KMS-11 (cell line): ENCODE measurements at regions not wholly inside any gene's neighbourhood (a gene's known extent, or its start where the extent isn't known, plus 50 kb on each side); places are given as distances from the start of the nearest gene placed in this dataset.

Experiments
- H2AFZ ChIP-seq: fragments of 200-600 bp; sonication (generic); 2 replicates; pipeline ENCODE4 v1.6.1; 2016; ENCODE audit warnings: antibody characterized with exemption, mixed run types, low read depth
- H3K27ac ChIP-seq: fragments of 200-600 bp; sonication (generic); 2 replicates; pipeline ENCODE4 v1.6.1; 2016; ENCODE audit warnings: mild to moderate bottlenecking, mixed run types
- H3K27me3 ChIP-seq: fragments of 200-600 bp; sonication (generic); 2 replicates; pipeline ENCODE4 v1.6.1; 2017; ENCODE audit warnings: mild to moderate bottlenecking, low read depth, mixed run types, moderate library complexity; ENCODE audit not compliant: insufficient read depth
- H3K36me3 ChIP-seq: fragments of 200-600 bp; sonication (generic); 2 replicates; pipeline ENCODE4 v1.6.1; 2017; ENCODE audit warnings: mild to moderate bottlenecking, mixed run types; ENCODE audit not compliant: insufficient read depth
- H3K4me1 ChIP-seq: fragments of 200-600 bp; sonication (generic); 2 replicates; pipeline ENCODE4 v1.6.1; 2016; ENCODE audit warnings: mild to moderate bottlenecking, low read depth, mixed run types; ENCODE audit not compliant: poor library complexity, severe bottlenecking
- H3K4me2 ChIP-seq: fragments of 200-600 bp; sonication (generic); 2 replicates; pipeline ENCODE4 v1.7.0; 2016; ENCODE audit warnings: mild to moderate bottlenecking, mixed run types
- H3K4me3 ChIP-seq: fragments of 200-600 bp; sonication (generic); IDR thresholded peaks from 2 replicates; pipeline ENCODE4 v1.6.1; 2017; ENCODE audit warnings: low read depth, low read length, mixed read lengths; ENCODE audit not compliant: insufficient read depth
- H3K79me2 ChIP-seq: fragments of 200-600 bp; sonication (generic); 2 replicates; pipeline ENCODE4 v1.6.1; 2016; ENCODE audit warnings: low read depth, mixed run types; ENCODE audit not compliant: insufficient read depth
- H3K9ac ChIP-seq: fragments of 200-600 bp; sonication (generic); 2 replicates; pipeline ENCODE4 v1.6.1; 2016; ENCODE audit warnings: mild to moderate bottlenecking, mixed run types
- H4K20me1 ChIP-seq: fragments of 200-600 bp; sonication (generic); 2 replicates; pipeline ENCODE4 v1.6.1; 2016; ENCODE audit warnings: mild to moderate bottlenecking, mixed run types; ENCODE audit not compliant: insufficient read depth
- TF ChIP-seq, protein P1 (sequence below): fragments of 200-600 bp; sonication (generic); conservative IDR thresholded peaks from 2 replicates; pipeline ENCODE4 v1.6.1; 2017; ENCODE audit warnings: low read depth, mild to moderate bottlenecking, antibody characterized with exemption, low read length, moderate library complexity, mixed read lengths

DNA sequence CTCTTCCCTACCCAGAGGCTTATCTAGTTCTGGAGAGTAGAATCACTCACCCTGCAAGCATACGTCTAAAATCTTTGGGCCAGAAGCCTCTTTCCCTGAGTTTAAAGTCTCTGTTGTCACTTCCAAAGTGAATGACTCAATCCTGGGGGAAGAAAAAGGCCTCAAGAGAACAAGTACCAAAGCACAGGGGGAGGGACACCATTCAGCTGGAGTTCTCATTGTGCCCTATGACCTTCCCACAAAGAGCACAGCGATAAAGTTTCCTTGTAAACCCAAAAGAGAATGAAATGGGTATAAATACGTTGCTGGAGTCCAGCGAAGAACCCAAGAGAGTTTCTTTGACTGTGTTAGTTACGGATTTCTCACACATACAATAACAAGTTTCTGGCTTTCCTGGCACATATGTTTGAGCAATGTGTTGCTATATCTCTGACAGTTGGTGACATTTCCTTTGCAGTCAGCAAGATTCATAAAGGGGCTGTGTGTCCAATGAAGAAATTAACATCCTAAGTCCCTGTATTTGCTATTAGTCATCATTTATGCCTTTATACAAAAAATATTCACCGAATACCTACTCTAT, 107.3 kb upstream of the PTPRG start:
- no peaks in the 10 kb centered on the region for H3K79me2 ChIP-seq
- H3K36me3 ChIP-seq, result no peaks in the 10 kb centered on the region
- H4K20me1 ChIP-seq, result no peaks in the 10 kb centered on the region
- no peak overlapping the region for H2AFZ ChIP-seq
- H3K27me3 ChIP-seq, result no peaks in the 10 kb centered on the region
- TF ChIP-seq, protein P1, sequence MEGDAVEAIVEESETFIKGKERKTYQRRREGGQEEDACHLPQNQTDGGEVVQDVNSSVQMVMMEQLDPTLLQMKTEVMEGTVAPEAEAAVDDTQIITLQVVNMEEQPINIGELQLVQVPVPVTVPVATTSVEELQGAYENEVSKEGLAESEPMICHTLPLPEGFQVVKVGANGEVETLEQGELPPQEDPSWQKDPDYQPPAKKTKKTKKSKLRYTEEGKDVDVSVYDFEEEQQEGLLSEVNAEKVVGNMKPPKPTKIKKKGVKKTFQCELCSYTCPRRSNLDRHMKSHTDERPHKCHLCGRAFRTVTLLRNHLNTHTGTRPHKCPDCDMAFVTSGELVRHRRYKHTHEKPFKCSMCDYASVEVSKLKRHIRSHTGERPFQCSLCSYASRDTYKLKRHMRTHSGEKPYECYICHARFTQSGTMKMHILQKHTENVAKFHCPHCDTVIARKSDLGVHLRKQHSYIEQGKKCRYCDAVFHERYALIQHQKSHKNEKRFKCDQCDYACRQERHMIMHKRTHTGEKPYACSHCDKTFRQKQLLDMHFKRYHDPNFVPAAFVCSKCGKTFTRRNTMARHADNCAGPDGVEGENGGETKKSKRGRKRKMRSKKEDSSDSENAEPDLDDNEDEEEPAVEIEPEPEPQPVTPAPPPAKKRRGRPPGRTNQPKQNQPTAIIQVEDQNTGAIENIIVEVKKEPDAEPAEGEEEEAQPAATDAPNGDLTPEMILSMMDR, result no peak
- H3K4me2 ChIP-seq, result no peak overlapping the region
- no peak overlapping the region for H3K4me3 ChIP-seq
- no peak overlapping the region for H3K27ac ChIP-seq
- no peak overlapping the region for H3K9ac ChIP-seq
- H3K4me1 ChIP-seq, result no peaks in the 10 kb centered on the region

DNA sequence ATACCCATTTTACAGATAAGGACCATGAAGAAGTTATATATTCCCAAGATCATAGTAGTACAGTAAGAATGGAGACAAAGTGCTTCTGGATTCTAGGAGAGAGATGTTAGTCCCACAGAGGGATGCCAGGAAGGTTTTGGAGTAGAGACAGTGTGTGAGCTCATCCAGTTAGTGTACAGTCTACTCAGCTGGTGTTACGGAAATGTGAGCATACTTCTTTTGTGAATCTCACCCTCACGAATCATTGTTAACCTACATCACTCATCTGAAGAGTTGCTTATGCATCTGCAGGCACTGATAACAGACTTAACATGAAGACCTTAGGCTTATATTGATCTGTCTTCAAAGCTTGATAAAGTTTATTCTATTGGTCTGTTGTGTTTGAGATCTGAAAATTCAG, 106.6 kb upstream of the PTPRG start:
- Histone ChIP-seq H3K9ac (no peak overlapping the region), H3K27me3 (no peaks in the 10 kb centered on the region), H3K4me2 (no peak overlapping the region), H3K27ac (no peak overlapping the region), H3K36me3 (no peaks in the 10 kb centered on the region), H3K4me1 (no peaks in the 10 kb centered on the region), H2AFZ (no peak overlapping the region), H3K4me3 (no peak overlapping the region), H4K20me1 (no peaks in the 10 kb centered on the region), H3K79me2 (no peaks in the 10 kb centered on the region)
- TF ChIP-seq, protein P1, result no peak

DNA sequence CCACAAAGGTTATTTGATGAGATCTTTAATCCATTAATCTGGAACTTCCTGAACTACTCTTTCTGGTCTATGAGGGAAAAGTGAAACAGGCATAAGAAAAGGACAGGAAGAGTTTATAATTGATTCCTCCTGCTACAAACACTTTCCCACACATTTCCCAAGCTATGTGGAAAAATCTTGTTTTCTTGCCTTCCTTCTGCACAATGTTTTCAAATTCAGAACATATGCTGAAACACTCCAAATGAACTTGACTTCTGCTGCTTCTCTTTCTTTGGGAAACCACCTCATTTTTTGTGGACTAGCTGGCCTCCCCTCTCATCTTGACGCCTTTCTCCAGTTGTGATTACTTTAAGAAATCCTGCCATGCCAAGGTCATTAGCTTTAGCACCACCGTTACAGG, 100.7 kb upstream of the PTPRG start:
- Histone ChIP-seq H3K79me2 (no peaks in the 10 kb centered on the region), H2AFZ (no peak overlapping the region), H3K9ac (no peak overlapping the region), H3K36me3 (no peaks in the 10 kb centered on the region), H3K4me3 (no peak overlapping the region), H3K27ac (no peak overlapping the region), H4K20me1 (no peaks in the 10 kb centered on the region), H3K27me3 (no peaks in the 10 kb centered on the region), H3K4me1 (peaks cover 7% of the 10 kb centered on the region), H3K4me2 (no peak overlapping the region)
- TF ChIP-seq, protein P1, result no peak

DNA sequence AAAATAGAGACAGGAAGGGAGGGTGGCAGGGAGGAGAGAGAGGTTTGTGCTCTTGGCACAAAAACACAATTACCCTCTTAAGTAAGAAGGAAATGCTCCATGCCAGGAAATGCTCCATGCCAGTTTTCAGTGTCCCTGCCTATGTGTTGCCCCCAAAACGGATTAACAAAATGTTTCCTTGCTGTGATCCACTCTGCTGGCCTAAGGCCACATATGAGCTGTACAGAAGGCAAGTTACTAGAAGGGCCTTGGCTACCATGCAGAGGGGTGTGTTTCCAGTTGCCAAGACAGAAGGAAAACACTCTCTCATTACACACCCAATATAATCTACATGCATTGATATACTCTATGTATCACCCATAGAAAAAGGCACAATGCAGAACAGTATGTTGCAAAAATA, 98.2 kb upstream of the PTPRG start:
- H3K4me2 ChIP-seq, result no peak overlapping the region
- peaks cover 7% of the 10 kb centered on the region for H3K4me1 ChIP-seq
- no peaks in the 10 kb centered on the region for H3K27me3 ChIP-seq
- H3K36me3 ChIP-seq, result no peaks in the 10 kb centered on the region
- H2AFZ ChIP-seq, result no peak overlapping the region
- no peak overlapping the region for H3K9ac ChIP-seq
- H3K27ac ChIP-seq, result no peak overlapping the region
- no peak overlapping the region for H3K4me3 ChIP-seq
- H4K20me1 ChIP-seq, result no peaks in the 10 kb centered on the region
- TF ChIP-seq, protein P1, result no peak
- no peaks in the 10 kb centered on the region for H3K79me2 ChIP-seq
